Mesodermal cell (in vitro differentiated cells): ENCODE measurements at regions not wholly inside any gene's neighbourhood (a gene's known extent, or its start where the extent isn't known, plus 50 kb on each side); places are given as distances from the start of the nearest gene placed in this dataset.

ENCODE experiments used
- H3K27ac ChIP-seq: 2 replicates; pipeline ENCODE4 v1.7.0; 2013; ENCODE audit warnings: mild to moderate bottlenecking, low read depth, low read length, moderate library complexity; ENCODE audit not compliant: severe bottlenecking
- H3K36me3 ChIP-seq: 2 replicates; pipeline ENCODE4 v1.7.1; 2013; ENCODE audit warnings: mild to moderate bottlenecking, low read length, moderate library complexity; ENCODE audit not compliant: control insufficient read depth, insufficient read depth
- H3K4me1 ChIP-seq: one replicate; pipeline ENCODE4 v1.7.1; 2013; ENCODE audit warnings: mild to moderate bottlenecking, low read length; ENCODE audit not compliant: insufficient read depth, control insufficient read depth, poor library complexity, severe bottlenecking
- H3K4me3 ChIP-seq: 2 replicates; pipeline ENCODE4 v1.7.0; 2013; ENCODE audit warnings: low read length, control low read depth, mild to moderate bottlenecking; ENCODE audit not compliant: insufficient read depth, poor library complexity, severe bottlenecking; ENCODE audit errors: extremely low read depth
- H3K9me3 ChIP-seq: 2 replicates; pipeline ENCODE4 v1.7.1; 2013; ENCODE audit warnings: mild to moderate bottlenecking, low read length, moderate library complexity; ENCODE audit not compliant: control insufficient read depth
- WGBS, 2 experiments: methylation state at CpG; one replicate each; pipeline ENCODE4 v1.1.5; 2013; ENCODE audit warnings: missing lambda C conversion rate in 2 of 2; ENCODE audit not compliant: insufficient coverage in 2 of 2; 5-methylcytosine and 5-hydroxymethylcytosine counted together

DNA sequence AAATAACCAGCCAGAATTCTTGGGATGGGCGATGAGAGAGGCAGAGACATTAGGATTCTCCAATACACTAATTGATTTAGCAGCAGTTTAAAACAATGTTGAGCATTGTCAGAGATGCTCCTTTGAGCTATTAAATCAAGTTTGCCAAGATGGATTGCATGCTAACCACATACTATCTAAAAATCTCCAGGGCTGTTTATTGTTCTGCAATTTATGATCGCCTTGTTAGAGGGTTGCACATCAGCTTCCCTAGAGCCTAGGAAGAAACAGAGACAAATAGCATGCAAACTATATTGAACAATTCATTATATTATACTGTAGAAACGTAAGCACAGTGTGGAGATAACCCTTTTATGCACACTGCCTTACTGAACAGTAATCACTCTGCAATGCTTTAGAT is 599.9 kb downstream of the SOX5 start:
- WGBS, 2 experiments: no CpG with 5 or more reads among the region's 3 CpGs
- no peak overlapping the region for H3K27ac ChIP-seq
- H3K9me3 ChIP-seq: no peaks in the 10 kb centered on the region
- no peaks in the 10 kb centered on the region for H3K4me1 ChIP-seq
- no peaks in the 10 kb centered on the region for H3K36me3 ChIP-seq
- no peak overlapping the region for H3K4me3 ChIP-seq

GRCh38 chr12:23350808-23351207 is 598.7 kb downstream of the SOX5 start:
- no peak overlapping the region for H3K4me3 ChIP-seq
- no CpG with 5 or more reads among the region's 2 CpGs for WGBS, 2 experiments
- H3K27ac ChIP-seq: no peak overlapping the region
- H3K4me1 ChIP-seq: no peaks in the 10 kb centered on the region
- no peaks in the 10 kb centered on the region for H3K36me3 ChIP-seq
- no peaks in the 10 kb centered on the region for H3K9me3 ChIP-seq

GRCh38 chr12:23352670-23353069 is 596.8 kb downstream of the SOX5 start:
- 92% methylated on average over 1 of the region's 2 CpGs for WGBS, 2 experiments
- H3K36me3 ChIP-seq: no peaks in the 10 kb centered on the region
- no peaks in the 10 kb centered on the region for H3K4me1 ChIP-seq
- H3K9me3 ChIP-seq: no peaks in the 10 kb centered on the region
- H3K4me3 ChIP-seq: no peak overlapping the region
- no peak overlapping the region for H3K27ac ChIP-seq

- Histone ChIP-seq H3K36me3 (no peaks in the 10 kb centered on the region), H3K4me3 (no peak overlapping the region), H3K9me3 (no peaks in the 10 kb centered on the region), H3K27ac (no peak overlapping the region), H3K4me1 (no peaks in the 10 kb centered on the region)
- WGBS, 2 experiments: no CpG with 5 or more reads among the region's 1 CpG
These were observed 594.7 kb downstream of the SOX5 start for GRCh38 chr12:23354800-23355199.

GRCh38 chr12:23356440-23356839 is 593.0 kb downstream of the SOX5 start:
- H3K36me3 ChIP-seq: no peaks in the 10 kb centered on the region
- H3K4me1 ChIP-seq: no peaks in the 10 kb centered on the region
- H3K27ac ChIP-seq: no peak overlapping the region
- WGBS, 2 experiments: 96 to 100% methylated on average over 3 of the region's 3 CpGs
- H3K9me3 ChIP-seq: no peaks in the 10 kb centered on the region
- H3K4me3 ChIP-seq: no peak overlapping the region

- no peak overlapping the region for H3K4me3 ChIP-seq
- H3K4me1 ChIP-seq: no peaks in the 10 kb centered on the region
- H3K9me3 ChIP-seq: no peaks in the 10 kb centered on the region
- no peaks in the 10 kb centered on the region for H3K36me3 ChIP-seq
- no peak overlapping the region for H3K27ac ChIP-seq
- 80 to 90% methylated on average over 1 to 3 of the region's 9 CpGs for WGBS, 2 experiments
These were observed 592.4 kb downstream of the SOX5 start for GRCh38 chr12:23356927-23357708.

- no peak overlapping the region for H3K4me3 ChIP-seq
- no peaks in the 10 kb centered on the region for H3K9me3 ChIP-seq
- H3K36me3 ChIP-seq: no peaks in the 10 kb centered on the region
- H3K27ac ChIP-seq: no peak overlapping the region
- 90 to 100% methylated on average over 1 to 2 of the region's 3 CpGs for WGBS, 2 experiments
- H3K4me1 ChIP-seq: no peaks in the 10 kb centered on the region
These were observed 589.3 kb downstream of the SOX5 start for GRCh38 chr12:23359975-23360701.

GRCh38 chr12:23361971-23362370 is 587.5 kb downstream of the SOX5 start:
- 45 to 50% methylated on average over 2 to 3 of the region's 6 CpGs for WGBS, 2 experiments
- H3K27ac ChIP-seq: no peak overlapping the region
- H3K9me3 ChIP-seq: no peaks in the 10 kb centered on the region
- no peak overlapping the region for H3K4me3 ChIP-seq
- H3K36me3 ChIP-seq: no peaks in the 10 kb centered on the region
- H3K4me1 ChIP-seq: no peaks in the 10 kb centered on the region

- Histone ChIP-seq H3K27ac (no peak overlapping the region), H3K4me1 (no peaks in the 10 kb centered on the region), H3K36me3 (no peaks in the 10 kb centered on the region), H3K4me3 (no peak overlapping the region), H3K9me3 (no peaks in the 10 kb centered on the region)
- no CpG with 5 or more reads among the region's 1 CpG for WGBS, 2 experiments
These were observed 580.9 kb downstream of the SOX5 start for GRCh38 chr12:23368590-23368989.

DNA sequence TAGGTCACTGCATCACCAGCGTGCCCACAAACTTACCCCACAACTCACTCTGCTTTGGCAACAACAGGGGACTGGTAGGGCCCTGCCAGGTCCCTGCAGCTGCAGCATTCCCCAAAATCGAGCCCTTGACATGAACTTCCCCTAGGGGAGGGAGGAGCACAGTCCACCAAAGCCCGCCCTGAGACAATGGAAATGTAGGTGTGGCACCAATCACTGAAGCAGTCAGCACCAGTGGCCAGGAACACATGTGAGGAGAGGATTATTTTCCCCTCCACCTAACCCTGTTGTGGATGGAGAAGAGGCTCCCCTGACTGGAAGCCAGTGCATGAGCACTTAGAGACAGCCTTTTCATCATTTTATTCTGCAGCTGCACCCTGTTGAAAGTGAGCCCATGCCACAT is 573.8 kb downstream of the SOX5 start:
- 55 to 84% methylated on average over 2 of the region's 3 CpGs for WGBS, 2 experiments
- H3K4me3 ChIP-seq: no peak overlapping the region
- no peak overlapping the region for H3K27ac ChIP-seq
- H3K36me3 ChIP-seq: no peaks in the 10 kb centered on the region
- H3K9me3 ChIP-seq: no peaks in the 10 kb centered on the region
- H3K4me1 ChIP-seq: no peaks in the 10 kb centered on the region

DNA sequence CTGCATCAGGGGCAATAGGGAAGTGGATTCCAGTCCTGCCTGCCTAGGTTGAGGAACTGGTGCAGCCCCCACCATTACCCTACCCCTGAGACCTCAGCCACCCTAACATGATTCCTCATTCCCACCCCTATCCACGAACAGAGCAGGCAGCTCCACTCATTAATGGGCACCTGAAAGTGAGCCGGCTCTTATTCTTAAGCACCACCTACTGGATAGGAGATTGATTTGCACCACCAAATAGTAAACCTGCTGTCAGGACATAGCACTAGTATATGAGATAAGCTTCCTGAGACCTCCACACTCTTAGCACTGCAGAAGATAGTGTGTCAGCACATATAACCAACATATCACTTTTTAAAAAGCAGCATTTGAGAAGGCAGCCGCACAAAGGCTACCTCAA is 573.2 kb downstream of the SOX5 start:
- Histone ChIP-seq H3K36me3 (no peaks in the 10 kb centered on the region), H3K27ac (no peak overlapping the region), H3K9me3 (no peaks in the 10 kb centered on the region), H3K4me1 (no peaks in the 10 kb centered on the region), H3K4me3 (no peak overlapping the region)
- WGBS, 2 experiments: 43 to 59% methylated on average over 2 to 3 of the region's 3 CpGs
